H1 (cell line): ENCODE measurements at regions not wholly inside any gene's neighbourhood (a gene's known extent, or its start where the extent isn't known, plus 50 kb on each side); places are given as distances from the start of the nearest gene placed in this dataset.

Experiments
- CTCF ChIA-PET: fragments of 300-600 bp; sonication (Branson Sonifier 250); formaldehyde crosslinking; loops from one replicate; lab custom pipeline; 2021; ENCODE audit not compliant: partially characterized antibody; lab: Charles Lee
- POLR2A ChIA-PET: fragments of 300-600 bp; sonication (Branson Sonifier 250); formaldehyde crosslinking; loops from one replicate; lab custom pipeline; 2021; ENCODE audit warnings: inconsistent platforms; ENCODE audit not compliant: partially characterized antibody; lab: Charles Lee
- DNase-seq, 2 experiments: peaks; one replicate each; pipeline versions ENCODE4 v3.0.0 to v3.0.0-alpha.2; 2010 to 2022; ENCODE audit warnings: low spot score in 2 of 2, low read depth in 1 of 2, mixed read lengths in 1 of 2
- FAIRE-seq: peaks from 2 replicates; lab custom pipeline; 2011; peaks lifted over from hg19 to GRCh38; lab: Jason Lieb, UNC
- H2AFZ ChIP-seq: 2 replicates; pipeline ENCODE4 v1.8.1; 2012; ENCODE audit warnings: low read length, inconsistent platforms
- H2AK5ac ChIP-seq: 2 replicates; pipeline ENCODE4 v1.6.1; 2013; ENCODE audit warnings: low read depth, low read length
- H2BK120ac ChIP-seq: replicated peaks from 2 replicates; pipeline ENCODE3; 2013; ENCODE audit warnings: low read depth, low read length, inconsistent platforms
- H2BK12ac ChIP-seq: 2 replicates; pipeline ENCODE4 v1.6.1; 2013; ENCODE audit warnings: low read depth, low read length
- H2BK15ac ChIP-seq: 2 replicates; pipeline ENCODE4 v1.6.1; 2013; ENCODE audit warnings: low read length
- H2BK20ac ChIP-seq: 2 replicates; pipeline ENCODE4 v1.6.1; 2013; ENCODE audit warnings: low read length
- H2BK5ac ChIP-seq: 2 replicates; pipeline ENCODE4 v1.6.1; 2013; ENCODE audit warnings: low read depth, low read length
- H3K14ac ChIP-seq: 2 replicates; pipeline ENCODE4 v1.6.1; 2013; ENCODE audit warnings: inconsistent platforms; ENCODE audit not compliant: insufficient read length
- H3K18ac ChIP-seq: 2 replicates; pipeline ENCODE4 v1.6.1; 2013; ENCODE audit warnings: low read length; ENCODE audit errors: extremely low read depth
- H3K23ac ChIP-seq: 2 replicates; pipeline ENCODE4 v1.6.1; 2013; ENCODE audit warnings: inconsistent platforms; ENCODE audit not compliant: insufficient read length
- H3K23me2 ChIP-seq: 2 replicates; pipeline ENCODE4 v1.6.1; 2013; ENCODE audit warnings: low read depth, low read length
- H3K27ac ChIP-seq: 2 replicates; pipeline ENCODE4 v1.6.1; 2011; ENCODE audit warnings: low read depth, low read length, inconsistent platforms
- H3K27me3 ChIP-seq, 4 experiments: replicated peaks in 1 of 4; 1 replicate in 1 of 4; 2 replicates in 3 of 4; pipeline versions ENCODE4 v1.6.1 to v1.8.1; 2011 to 2013; ENCODE audit warnings: low read length in 3 of 4, mild to moderate bottlenecking in 3 of 4, inconsistent platforms in 2 of 4, mixed read lengths in 2 of 4, moderate library complexity in 1 of 4; ENCODE audit not compliant: control insufficient read depth in 3 of 4, insufficient read depth in 3 of 4; ENCODE audit errors: extremely low read depth in 1 of 4
- H3K36me3 ChIP-seq, 4 experiments: 2 replicates each; pipeline versions ENCODE4 v1.6.1 to v1.8.1; 2011 to 2013; ENCODE audit warnings: mild to moderate bottlenecking in 4 of 4, low read length in 3 of 4, moderate library complexity in 2 of 4, control low read depth in 1 of 4, inconsistent platforms in 1 of 4; ENCODE audit not compliant: insufficient read depth in 4 of 4, control insufficient read depth in 2 of 4
- H3K4ac ChIP-seq: replicated peaks from 2 replicates; pipeline ENCODE3; 2013; ENCODE audit warnings: low read length, low read depth, mixed read lengths, inconsistent platforms; ENCODE audit not compliant: insufficient read length
- H3K4me1 ChIP-seq, 4 experiments: replicated peaks in 1 of 4; 1 replicate in 1 of 4; 2 replicates in 3 of 4; pipeline versions ENCODE4 v1.6.1 to v1.8.1; 2011 to 2013; ENCODE audit warnings: low read length in 3 of 4, inconsistent platforms in 2 of 4, mixed read lengths in 1 of 4; ENCODE audit not compliant: insufficient read depth in 4 of 4, control insufficient read depth in 3 of 4
- H3K4me2 ChIP-seq, 2 experiments: 2 replicates each; pipeline versions ENCODE4 v1.6.1 to v1.8.1; 2011 to 2013; ENCODE audit warnings: low read depth in 2 of 2, low read length in 2 of 2, control low read depth in 1 of 2, inconsistent platforms in 1 of 2, mild to moderate bottlenecking in 1 of 2; ENCODE audit not compliant: insufficient read depth in 1 of 2
- H3K4me3 ChIP-seq, 4 experiments: fragments of 200-600, 300-600 bp in 1 of 4; sonication (generic), shearing (Covaris generic), sonication (Bioruptor Twin) in 1 of 4; 2 replicates each; pipeline versions ENCODE4 v1.5.1 to v1.8.1; 2011 to 2016; ENCODE audit warnings: low read length in 4 of 4, low read depth in 3 of 4, control low read depth in 2 of 4, inconsistent platforms in 2 of 4, mild to moderate bottlenecking in 2 of 4, mixed read lengths in 1 of 4, moderate library complexity in 1 of 4; ENCODE audit not compliant: insufficient read depth in 2 of 4; ENCODE audit errors: extremely low read depth in 1 of 4
- H3K56ac ChIP-seq: replicated peaks from 2 replicates; pipeline ENCODE3; 2013; ENCODE audit warnings: low read depth, mild to moderate bottlenecking, mixed read lengths, low read length, inconsistent platforms; ENCODE audit not compliant: insufficient read length
- H3K79me1 ChIP-seq: 2 replicates; pipeline ENCODE4 v1.6.1; 2013; ENCODE audit warnings: low read depth, low read length, control low read depth
- H3K79me2 ChIP-seq, 2 experiments: 2 replicates each; pipeline versions ENCODE4 v1.6.1 to v1.8.1; 2012 to 2013; ENCODE audit warnings: low read length in 2 of 2, mild to moderate bottlenecking in 2 of 2, inconsistent platforms in 1 of 2; ENCODE audit not compliant: insufficient read depth in 2 of 2, control insufficient read depth in 1 of 2
- H3K9ac ChIP-seq, 4 experiments: replicated peaks in 1 of 4; 1 replicate in 1 of 4; 2 replicates in 3 of 4; pipeline versions ENCODE4 v1.6.1 to v1.8.1; 2011 to 2013; ENCODE audit warnings: low read depth in 3 of 4, low read length in 3 of 4, control low read depth in 2 of 4, mild to moderate bottlenecking in 2 of 4, moderate library complexity in 2 of 4, inconsistent platforms in 1 of 4; ENCODE audit errors: extremely low read depth in 1 of 4
- H3K9me3 ChIP-seq, 2 experiments: 2 replicates each; pipeline versions ENCODE4 v1.6.1 to v1.8.1; 2012 to 2013; ENCODE audit warnings: mild to moderate bottlenecking in 2 of 2, moderate library complexity in 2 of 2, control low read depth in 1 of 2, inconsistent platforms in 1 of 2, low read depth in 1 of 2, low read length in 1 of 2, mixed read lengths in 1 of 2; ENCODE audit not compliant: insufficient read depth in 2 of 2
- H4K20me1 ChIP-seq, 2 experiments: replicated peaks in 1 of 2; 2 replicates each; pipeline versions ENCODE3 to v1.8.1; 2011 to 2013; ENCODE audit warnings: inconsistent platforms in 2 of 2, low read length in 2 of 2, mild to moderate bottlenecking in 1 of 2; ENCODE audit not compliant: insufficient read depth in 2 of 2, control insufficient read depth in 1 of 2
- H4K5ac ChIP-seq: 2 replicates; pipeline ENCODE4 v1.6.1; 2013; ENCODE audit warnings: low read length, low read depth, mixed read lengths, inconsistent platforms; ENCODE audit not compliant: insufficient read length
- H4K8ac ChIP-seq: 2 replicates; pipeline ENCODE4 v1.8.0; 2013; ENCODE audit warnings: mild to moderate bottlenecking, moderate library complexity, low read length, inconsistent platforms; ENCODE audit not compliant: insufficient read depth; ENCODE audit errors: extremely low read depth
- H4K91ac ChIP-seq: replicated peaks from 2 replicates; pipeline ENCODE3; 2013; ENCODE audit warnings: low read length, mixed read lengths, inconsistent platforms; ENCODE audit not compliant: insufficient read length
- ATF3 ChIP-seq: IDR thresholded peaks from 2 replicates; pipeline ENCODE4 v1.6.1; 2011; ENCODE audit warnings: low read depth, mild to moderate bottlenecking, low read length; ENCODE audit not compliant: insufficient read depth
- BCL11A ChIP-seq, 2 experiments: IDR thresholded peaks; one replicate each; pipeline ENCODE4 v1.6.1; 2011; ENCODE audit warnings: low read depth in 2 of 2, low read length in 2 of 2, mild to moderate bottlenecking in 2 of 2
- CREB1 ChIP-seq: IDR thresholded peaks from 2 replicates; pipeline ENCODE4 v1.6.1; 2012; ENCODE audit warnings: inconsistent platforms
- FOSL1 ChIP-seq: IDR thresholded peaks from 2 replicates; pipeline ENCODE4 v1.6.1; 2011; ENCODE audit warnings: mild to moderate bottlenecking, low read depth, low read length, moderate library complexity; ENCODE audit not compliant: insufficient read depth
- GABPA ChIP-seq: IDR thresholded peaks from 2 replicates; pipeline ENCODE4 v1.6.1; 2011; ENCODE audit warnings: mild to moderate bottlenecking, low read length, moderate library complexity, borderline replicate concordance; ENCODE audit not compliant: insufficient read depth
- RFX5 ChIP-seq: IDR thresholded peaks from 2 replicates; pipeline ENCODE4 v1.6.1; 2011; ENCODE audit warnings: low read depth, low read length, improper control_type of control experiment, borderline replicate concordance
- SAP30 ChIP-seq: fragments of 300-600 bp; sonication (generic); IDR thresholded peaks from 2 replicates; pipeline ENCODE4 v1.7.1; 2012; ENCODE audit warnings: low read length, moderate library complexity, mild to moderate bottlenecking, inconsistent platforms; ENCODE audit not compliant: insufficient read depth, insufficient replicate concordance
- SIRT6 ChIP-seq: IDR thresholded peaks from one replicate; pipeline ENCODE4 v1.7.1; 2012; ENCODE audit warnings: low read length, inconsistent platforms
- SP2 ChIP-seq: IDR thresholded peaks from 2 replicates; pipeline ENCODE4 v1.6.1; 2012; ENCODE audit warnings: mild to moderate bottlenecking, low read length, inconsistent platforms
- TAF7 ChIP-seq: optimal IDR thresholded peaks from 2 replicates; pipeline ENCODE3; 2011; ENCODE audit warnings: low read depth, mild to moderate bottlenecking, inconsistent platforms, low read length, moderate library complexity, borderline replicate concordance
- TEAD4 ChIP-seq: IDR thresholded peaks from 2 replicates; pipeline ENCODE4 v1.6.1; 2012; ENCODE audit warnings: low read depth, low read length, inconsistent platforms, mixed read lengths
- WGBS, 2 experiments: shearing (Covaris generic) in 1 of 2; methylation state at CpG; one replicate each; pipeline versions ENCODE4 v1.1.6 to v1.1.7; 2013 to 2015; ENCODE audit warnings: low lambda C conversion rate in 2 of 2, mixed read lengths in 2 of 2, inconsistent platforms in 1 of 2, low coverage in 1 of 2, missing lambda C conversion rate in 1 of 2; ENCODE audit not compliant: insufficient replicate concordance in 2 of 2, insufficient coverage in 1 of 2, insufficient read length in 1 of 2; ENCODE audit errors: extremely low coverage in 1 of 2, missing lambda C conversion rate in 1 of 2; 5-methylcytosine and 5-hydroxymethylcytosine counted together

- Histone ChIP-seq H2BK5ac (no peak overlapping the region), H3K36me3 (no peaks in the 10 kb centered on the region), H2BK12ac (no peak overlapping the region), H3K27me3 (no peaks in the 10 kb centered on the region), H3K27ac (no peak overlapping the region), H4K5ac (no peak overlapping the region), H3K4ac (no peak overlapping the region), H3K14ac (no peak overlapping the region), H3K9me3 (no peaks in the 10 kb centered on the region), H4K91ac (no peak overlapping the region)
- POLR2A ChIA-PET = no interaction called here
- TF ChIP-seq SP2 (no peak), CREB1 (no peak), FOSL1 (no peak), SAP30 (no peak), RFX5 (no peak), TEAD4 (no peak), ATF3 (no peak), TAF7 (no peak), BCL11A (IDR thresholded peaks at IDR 0.05; ENCODE audit: low read depth in 2 of 2, low read length in 2 of 2) (no peak), GABPA (no peak), SIRT6 (no peak)
- TF ChIP-seq, all 59 proteins: peak for 0
- Histone ChIP-seq H3K79me1 (no peaks in the 10 kb centered on the region), H2BK15ac (no peak overlapping the region), H4K8ac (no peak overlapping the region), H3K23ac (no peak overlapping the region), H2AFZ (no peak overlapping the region), H4K20me1 (no peaks in the 10 kb centered on the region), H2BK20ac (no peak overlapping the region), H3K9ac (no peak overlapping the region), H2AK5ac (no peak overlapping the region), H3K18ac (no peak overlapping the region), H3K23me2 (no peaks in the 10 kb centered on the region), H2BK120ac (no peak overlapping the region), H3K4me3 (no peak overlapping the region), H3K4me2 (no peak overlapping the region), H3K79me2 (no peaks in the 10 kb centered on the region), H3K4me1 (peaks cover 0 to 7% (median 1%) of the 10 kb centered on the region in 4 experiments; a peak in 3 of 7 replicates), H3K56ac (no peak overlapping the region)
- CTCF ChIA-PET = interaction anchor here (0.7 kb wide), 1 partner anchor 10 kb away, joined by 3 read pairs; no protein-coding TSS in a partner anchor
- DNase-seq = peak in 1 of 2 experiments; percentile 17
- 87% methylated on average over 12 of the region's 12 CpGs; no CpG with 5 or more reads in 1 of the 2 experiments for WGBS, 2 experiments
- FAIRE-seq = no peak
Observed at GRCh38 chr10:130843051-130843653, 468.4 kb downstream of the TCERG1L start.
